ENCODE measurements at regions not wholly inside any gene's neighbourhood (a gene's known extent, or its start where the extent isn't known, plus 50 kb on each side); places are given as distances from the start of the nearest gene placed in this dataset.

- no peak overlapping the region for H3K4me2 ChIP-seq (ENCODE audit: low read depth, low read length)
- no peaks in the 10 kb centered on the region for H3F3A ChIP-seq (ENCODE audit: insufficient read depth, low read length)
- DNase-seq = no peak
- no peaks in the 10 kb centered on the region for H3K27me3 ChIP-seq (replicated peaks; ENCODE audit: insufficient read depth, low read length)
- no peaks in the 10 kb centered on the region for H4K20me1 ChIP-seq (ENCODE audit: insufficient read depth, low read length)
- H3K9me3 ChIP-seq (replicated peaks; ENCODE audit: insufficient read depth, low read length) = no peaks in the 10 kb centered on the region
- no peak overlapping the region for H3K4me3 ChIP-seq (ENCODE audit: low read length)
- H3K4me1 ChIP-seq (ENCODE audit: low read length) = no peaks in the 10 kb centered on the region
- H3K27ac ChIP-seq (ENCODE audit: low read length) = no peak overlapping the region
- no peaks in the 10 kb centered on the region for H3K9me2 ChIP-seq (replicated peaks; ENCODE audit: insufficient read depth, low read length)
- no peak overlapping the region for H3K9ac ChIP-seq (ENCODE audit: low read length)
- no peak for TF ChIP-seq EZH2phosphoT487 (IDR thresholded peaks at IDR 0.05; ENCODE audit: low read length)
- no peak for TF ChIP-seq CTCF (IDR thresholded peaks at IDR 0.05; ENCODE audit: low read length)
- TF ChIP-seq EZH2 (optimal IDR thresholded peaks at IDR 0.05; ENCODE audit: low read depth, low read length) = no peak
- no peak overlapping the region for H2AFZ ChIP-seq (ENCODE audit: low read length)
- H3K79me2 ChIP-seq (ENCODE audit: low read length) = no peaks in the 10 kb centered on the region
- no peaks in the 10 kb centered on the region for H3K36me3 ChIP-seq (replicated peaks; ENCODE audit: insufficient read depth, low read length)
Observed at GRCh38 chr7:71050492-71050891, 81.5 kb upstream of the GALNT17 start.

GRCh38 chr7:71055504-71055903 is 76.4 kb upstream of the GALNT17 start:
- DNase-seq = no peak
- Histone ChIP-seq H2AFZ (ENCODE audit: low read length) (no peak overlapping the region), H3K4me3 (ENCODE audit: low read length) (no peak overlapping the region), H3K9me3 (replicated peaks; ENCODE audit: insufficient read depth, low read length) (no peaks in the 10 kb centered on the region), H3K79me2 (ENCODE audit: low read length) (no peaks in the 10 kb centered on the region), H3K36me3 (replicated peaks; ENCODE audit: insufficient read depth, low read length) (no peaks in the 10 kb centered on the region), H3K9me2 (replicated peaks; ENCODE audit: insufficient read depth, low read length) (no peaks in the 10 kb centered on the region), H3K9ac (ENCODE audit: low read length) (no peak overlapping the region), H4K20me1 (ENCODE audit: insufficient read depth, low read length) (no peaks in the 10 kb centered on the region), H3K4me2 (ENCODE audit: low read depth, low read length) (no peak overlapping the region), H3F3A (ENCODE audit: insufficient read depth, low read length) (no peaks in the 10 kb centered on the region), H3K27me3 (replicated peaks; ENCODE audit: insufficient read depth, low read length) (no peaks in the 10 kb centered on the region), H3K27ac (ENCODE audit: low read length) (no peak overlapping the region), H3K4me1 (ENCODE audit: low read length) (no peaks in the 10 kb centered on the region)
- no peak for TF ChIP-seq EZH2phosphoT487 (IDR thresholded peaks at IDR 0.05; ENCODE audit: low read length)
- no peak for TF ChIP-seq CTCF (IDR thresholded peaks at IDR 0.05; ENCODE audit: low read length)
- TF ChIP-seq EZH2 (optimal IDR thresholded peaks at IDR 0.05; ENCODE audit: low read depth, low read length) = no peak

- DNase-seq = no peak
- Histone ChIP-seq H3K79me2 (ENCODE audit: low read length) (no peaks in the 10 kb centered on the region), H3K27me3 (replicated peaks; ENCODE audit: insufficient read depth, low read length) (no peaks in the 10 kb centered on the region), H3K9me2 (replicated peaks; ENCODE audit: insufficient read depth, low read length) (no peaks in the 10 kb centered on the region), H3K4me2 (ENCODE audit: low read depth, low read length) (no peak overlapping the region), H3K4me3 (ENCODE audit: low read length) (no peak overlapping the region), H3K36me3 (replicated peaks; ENCODE audit: insufficient read depth, low read length) (no peaks in the 10 kb centered on the region), H3K9me3 (replicated peaks; ENCODE audit: insufficient read depth, low read length) (no peaks in the 10 kb centered on the region; the same call in 1 of the 2 replicates), H3K9ac (ENCODE audit: low read length) (no peak overlapping the region), H3K27ac (ENCODE audit: low read length) (no peak overlapping the region), H3K4me1 (ENCODE audit: low read length) (no peaks in the 10 kb centered on the region), H4K20me1 (ENCODE audit: insufficient read depth, low read length) (no peaks in the 10 kb centered on the region), H3F3A (ENCODE audit: insufficient read depth, low read length) (no peaks in the 10 kb centered on the region), H2AFZ (ENCODE audit: low read length) (no peak overlapping the region)
- TF ChIP-seq EZH2 (optimal IDR thresholded peaks at IDR 0.05; ENCODE audit: low read depth, low read length) (no peak), EZH2phosphoT487 (IDR thresholded peaks at IDR 0.05; ENCODE audit: low read length) (no peak), CTCF (IDR thresholded peaks at IDR 0.05; ENCODE audit: low read length) (no peak)
Observed at GRCh38 chr7:71077743-71078476, 54.0 kb upstream of the GALNT17 start.

All from MM.1S (cell line).